DOHH2 (cell line): ENCODE measurements at regions not wholly inside any gene's neighbourhood (a gene's known extent, or its start where the extent isn't known, plus 50 kb on each side); places are given as distances from the start of the nearest gene placed in this dataset.

Experiments
- H3F3A ChIP-seq: fragments of 200-600 bp; sonication (generic), shearing (Covaris generic); 2 replicates; pipeline ENCODE4 v1.6.0; 2016; ENCODE audit warnings: antibody characterized with exemption, mild to moderate bottlenecking; ENCODE audit not compliant: control insufficient read depth, insufficient read depth
- H3K27ac ChIP-seq: fragments of 200-600 bp; sonication (generic); 2 replicates; pipeline ENCODE4 v1.5.1; 2014; ENCODE audit warnings: low read depth, mild to moderate bottlenecking, low read length, moderate library complexity
- H3K27me3 ChIP-seq: fragments of 200-600 bp; sonication (generic); 2 replicates; pipeline ENCODE4 v1.6.1; 2014; ENCODE audit warnings: mild to moderate bottlenecking, low read length, mixed read lengths; ENCODE audit not compliant: control insufficient read depth
- H3K36me3 ChIP-seq: fragments of 200-600 bp; sonication (generic); 2 replicates; pipeline ENCODE4 v1.6.1; 2014; ENCODE audit warnings: mild to moderate bottlenecking, low read length, moderate library complexity, mixed read lengths; ENCODE audit not compliant: control insufficient read depth
- H3K4me1 ChIP-seq: fragments of 200-600 bp; sonication (generic); 2 replicates; pipeline ENCODE4 v1.6.1; 2014; ENCODE audit warnings: mild to moderate bottlenecking, low read length, mixed read lengths; ENCODE audit not compliant: control insufficient read depth
- H3K4me2 ChIP-seq: fragments of 200-600 bp; sonication (generic); 2 replicates; pipeline ENCODE4 v1.6.0; 2014; ENCODE audit warnings: mild to moderate bottlenecking, low read length, moderate library complexity
- H3K4me3 ChIP-seq: fragments of 200-600 bp; sonication (generic); 2 replicates; pipeline ENCODE4 v1.5.1; 2014; ENCODE audit warnings: mild to moderate bottlenecking, low read length, mixed read lengths
- H3K79me2 ChIP-seq: fragments of 200-600 bp; sonication (generic); 2 replicates; pipeline ENCODE4 v1.6.1; 2014; ENCODE audit warnings: mild to moderate bottlenecking, low read length, mixed read lengths; ENCODE audit not compliant: control insufficient read depth
- H3K9me2 ChIP-seq: fragments of 200-600 bp; sonication (generic); replicated peaks from 2 replicates; pipeline ENCODE4 v1.6.1; 2014; ENCODE audit warnings: mild to moderate bottlenecking, low read length, mixed read lengths; ENCODE audit not compliant: control insufficient read depth
- H3K9me3 ChIP-seq: fragments of 200-600 bp; sonication (generic); 2 replicates; pipeline ENCODE4 v1.6.1; 2014; ENCODE audit warnings: antibody characterized with exemption, low read length, mixed read lengths; ENCODE audit not compliant: control insufficient read depth, insufficient read depth
- H4K20me1 ChIP-seq: fragments of 200-600 bp; sonication (generic); 2 replicates; pipeline ENCODE4 v1.6.0; 2014; ENCODE audit warnings: low read depth, mild to moderate bottlenecking, antibody characterized with exemption, low read length, moderate library complexity; ENCODE audit not compliant: control insufficient read depth, insufficient read depth
- EZH2phosphoT487 ChIP-seq: fragments of 200-600 bp; sonication (generic); IDR thresholded peaks from 2 replicates; pipeline ENCODE4 v1.6.1; 2017; ENCODE audit warnings: borderline replicate concordance, mild to moderate bottlenecking, antibody characterized with exemption, low read length, moderate library complexity, mixed read lengths
- TF ChIP-seq, protein P1 (sequence below): fragments of 200-600 bp; sonication (generic); IDR thresholded peaks from one replicate; pipeline ENCODE4 v1.5.1; 2014; ENCODE audit warnings: antibody characterized with exemption, mild to moderate bottlenecking, low read depth, low read length; ENCODE audit not compliant: poor library complexity, severe bottlenecking

DNA sequence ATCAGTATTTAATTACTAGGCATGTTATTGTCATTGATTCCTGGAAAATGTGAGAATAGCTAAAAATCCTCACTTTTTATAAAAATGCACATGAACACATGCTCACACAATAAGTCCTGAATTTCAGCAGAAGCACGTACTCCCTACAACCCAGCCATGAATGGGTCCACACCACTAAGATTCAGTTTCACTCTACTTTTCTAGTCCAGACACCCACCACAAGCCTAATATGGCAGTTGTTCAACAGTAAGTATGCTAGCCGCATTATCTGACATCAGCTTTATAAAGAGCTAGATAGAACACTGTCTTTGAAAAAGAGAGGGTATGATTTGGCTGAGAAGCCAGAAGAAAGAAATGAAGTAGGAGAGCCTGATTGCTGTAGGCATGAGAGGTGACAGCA is 639.3 kb downstream of the BRINP1 start:
- H3K9me2 ChIP-seq: no peaks in the 10 kb centered on the region
- no peaks in the 10 kb centered on the region for H3K79me2 ChIP-seq
- TF ChIP-seq, protein P1, sequence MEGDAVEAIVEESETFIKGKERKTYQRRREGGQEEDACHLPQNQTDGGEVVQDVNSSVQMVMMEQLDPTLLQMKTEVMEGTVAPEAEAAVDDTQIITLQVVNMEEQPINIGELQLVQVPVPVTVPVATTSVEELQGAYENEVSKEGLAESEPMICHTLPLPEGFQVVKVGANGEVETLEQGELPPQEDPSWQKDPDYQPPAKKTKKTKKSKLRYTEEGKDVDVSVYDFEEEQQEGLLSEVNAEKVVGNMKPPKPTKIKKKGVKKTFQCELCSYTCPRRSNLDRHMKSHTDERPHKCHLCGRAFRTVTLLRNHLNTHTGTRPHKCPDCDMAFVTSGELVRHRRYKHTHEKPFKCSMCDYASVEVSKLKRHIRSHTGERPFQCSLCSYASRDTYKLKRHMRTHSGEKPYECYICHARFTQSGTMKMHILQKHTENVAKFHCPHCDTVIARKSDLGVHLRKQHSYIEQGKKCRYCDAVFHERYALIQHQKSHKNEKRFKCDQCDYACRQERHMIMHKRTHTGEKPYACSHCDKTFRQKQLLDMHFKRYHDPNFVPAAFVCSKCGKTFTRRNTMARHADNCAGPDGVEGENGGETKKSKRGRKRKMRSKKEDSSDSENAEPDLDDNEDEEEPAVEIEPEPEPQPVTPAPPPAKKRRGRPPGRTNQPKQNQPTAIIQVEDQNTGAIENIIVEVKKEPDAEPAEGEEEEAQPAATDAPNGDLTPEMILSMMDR: no peak
- no peak for TF ChIP-seq EZH2phosphoT487
- no peak overlapping the region for H3K4me3 ChIP-seq
- H3K9me3 ChIP-seq: no peaks in the 10 kb centered on the region
- no peaks in the 10 kb centered on the region for H3K4me1 ChIP-seq
- no peaks in the 10 kb centered on the region for H3K27me3 ChIP-seq
- H3F3A ChIP-seq: no peaks in the 10 kb centered on the region
- H4K20me1 ChIP-seq: no peaks in the 10 kb centered on the region
- no peaks in the 10 kb centered on the region for H3K36me3 ChIP-seq
- H3K4me2 ChIP-seq: no peak overlapping the region
- no peak overlapping the region for H3K27ac ChIP-seq

GRCh38 chr9:118732998-118733397 is 636.2 kb downstream of the BRINP1 start:
- H3K9me3 ChIP-seq: peaks cover 11% of the 10 kb centered on the region; the same call in 1 of the 2 replicates
- H3K9me2 ChIP-seq: no peaks in the 10 kb centered on the region
- H3K4me1 ChIP-seq: no peaks in the 10 kb centered on the region
- no peak overlapping the region for H3K4me3 ChIP-seq
- no peaks in the 10 kb centered on the region for H3K79me2 ChIP-seq
- no peak overlapping the region for H3K27ac ChIP-seq
- no peak for TF ChIP-seq EZH2phosphoT487
- TF ChIP-seq, protein P1: no peak
- H3K36me3 ChIP-seq: no peaks in the 10 kb centered on the region
- no peaks in the 10 kb centered on the region for H4K20me1 ChIP-seq
- H3K27me3 ChIP-seq: no peaks in the 10 kb centered on the region
- H3K4me2 ChIP-seq: no peak overlapping the region
- no peaks in the 10 kb centered on the region for H3F3A ChIP-seq

GRCh38 chr9:118734696-118735095 is 634.5 kb downstream of the BRINP1 start:
- no peaks in the 10 kb centered on the region for H3K36me3 ChIP-seq
- H3K4me3 ChIP-seq: no peak overlapping the region
- H3K79me2 ChIP-seq: no peaks in the 10 kb centered on the region
- peaks cover 11% of the 10 kb centered on the region; the same call in 1 of the 2 replicates for H3K9me3 ChIP-seq
- H3F3A ChIP-seq: no peaks in the 10 kb centered on the region
- H3K4me1 ChIP-seq: no peaks in the 10 kb centered on the region
- no peaks in the 10 kb centered on the region for H4K20me1 ChIP-seq
- no peak overlapping the region for H3K27ac ChIP-seq
- TF ChIP-seq, protein P1: no peak
- no peak for TF ChIP-seq EZH2phosphoT487
- H3K4me2 ChIP-seq: no peak overlapping the region
- no peaks in the 10 kb centered on the region for H3K9me2 ChIP-seq
- no peaks in the 10 kb centered on the region for H3K27me3 ChIP-seq

GRCh38 chr9:118736406-118736805 is 632.8 kb downstream of the BRINP1 start:
- no peak overlapping the region for H3K4me2 ChIP-seq
- no peaks in the 10 kb centered on the region for H3F3A ChIP-seq
- H3K9me3 ChIP-seq: peaks cover 11% of the 10 kb centered on the region; the same call in 1 of the 2 replicates
- no peak overlapping the region for H3K27ac ChIP-seq
- no peaks in the 10 kb centered on the region for H3K4me1 ChIP-seq
- no peaks in the 10 kb centered on the region for H3K27me3 ChIP-seq
- no peaks in the 10 kb centered on the region for H3K79me2 ChIP-seq
- TF ChIP-seq, protein P1: no peak
- TF ChIP-seq EZH2phosphoT487: no peak
- H3K36me3 ChIP-seq: no peaks in the 10 kb centered on the region
- H3K4me3 ChIP-seq: no peak overlapping the region
- H3K9me2 ChIP-seq: no peaks in the 10 kb centered on the region
- H4K20me1 ChIP-seq: no peaks in the 10 kb centered on the region
